ENCODE measurements at regions not wholly inside any gene's neighbourhood (a gene's known extent, or its start where the extent isn't known, plus 50 kb on each side); places are given as distances from the start of the nearest gene placed in this dataset.

GRCh38 chr5:100647461-100648230, 112.5 kb downstream of the FAM174A start:
- TF ChIP-seq EZH2 (IDR thresholded peaks at IDR 0.05) (no peak), POLR2AphosphoS5 (IDR thresholded peaks at IDR 0.05; ENCODE audit: borderline replicate concordance, low read depth, low read length) (no peak), FOXP2 (optimal IDR thresholded peaks at IDR 0.05; ENCODE audit: control extremely low read depth, extremely low read length, insufficient read depth) (no peak)

Measured in SK-N-MC (cell line).